H9 (cell line): ENCODE measurements at regions not wholly inside any gene's neighbourhood (a gene's known extent, or its start where the extent isn't known, plus 50 kb on each side); places are given as distances from the start of the nearest gene placed in this dataset.

Source experiments
- DNase-seq: peaks from one replicate; pipeline ENCODE4 v3.0.0-alpha.2; 2017
- H2AFZ ChIP-seq: one replicate; pipeline ENCODE4 v1.6.1; 2013; ENCODE audit warnings: mild to moderate bottlenecking, low read length, control low read depth, moderate library complexity
- H2AK5ac ChIP-seq: 2 replicates; pipeline ENCODE4 v1.6.1; 2013; ENCODE audit warnings: low read length, control low read depth, mixed read lengths; ENCODE audit not compliant: insufficient read length
- H2BK120ac ChIP-seq: one replicate; pipeline ENCODE4 v1.6.1; 2013; ENCODE audit warnings: low read depth, mild to moderate bottlenecking, low read length, control low read depth, inconsistent platforms; ENCODE audit not compliant: poor library complexity, severe bottlenecking
- H2BK12ac ChIP-seq: 2 replicates; pipeline ENCODE4 v1.6.1; 2013; ENCODE audit warnings: low read length, control low read depth, mixed read lengths, low read depth; ENCODE audit not compliant: insufficient read length
- H2BK15ac ChIP-seq: 2 replicates; pipeline ENCODE4 v1.6.1; 2013; ENCODE audit warnings: low read depth, low read length, control low read depth
- H2BK20ac ChIP-seq: one replicate; pipeline ENCODE4 v1.6.1; 2013; ENCODE audit warnings: low read depth, mild to moderate bottlenecking, low read length, control low read depth, inconsistent platforms; ENCODE audit not compliant: poor library complexity, severe bottlenecking
- H2BK5ac ChIP-seq: 2 replicates; pipeline ENCODE4 v1.6.1; 2013; ENCODE audit warnings: low read length, control low read depth, mixed read lengths; ENCODE audit not compliant: insufficient read length
- H3K14ac ChIP-seq: 2 replicates; pipeline ENCODE4 v1.6.1; 2013; ENCODE audit warnings: low read length, control low read depth; ENCODE audit not compliant: insufficient read depth
- H3K18ac ChIP-seq: 2 replicates; pipeline ENCODE4 v1.6.1; 2013; ENCODE audit warnings: low read depth, mild to moderate bottlenecking, mixed read lengths, low read length, control low read depth; ENCODE audit not compliant: insufficient read length
- H3K23ac ChIP-seq: 2 replicates; pipeline ENCODE4 v1.6.1; 2013; ENCODE audit warnings: low read length, control low read depth, mixed read lengths, low read depth; ENCODE audit not compliant: insufficient read length
- H3K23me2 ChIP-seq: 2 replicates; pipeline ENCODE4 v1.6.1; 2013; ENCODE audit warnings: low read depth, mild to moderate bottlenecking, mixed read lengths, low read length, control low read depth; ENCODE audit not compliant: insufficient read length, poor library complexity, severe bottlenecking
- H3K27ac ChIP-seq: 2 replicates; pipeline ENCODE4 v1.5.1; 2013; ENCODE audit warnings: low read length, control low read depth, mixed read lengths, low read depth; ENCODE audit not compliant: insufficient read length
- H3K27me3 ChIP-seq: 2 replicates; pipeline ENCODE4 v1.6.1; 2013; ENCODE audit warnings: low read length, control low read depth, inconsistent platforms; ENCODE audit not compliant: insufficient read depth
- H3K4ac ChIP-seq: 2 replicates; pipeline ENCODE4 v1.6.1; 2013; ENCODE audit warnings: low read depth, mild to moderate bottlenecking, control low read depth, inconsistent platforms, low read length, moderate library complexity
- H3K4me1 ChIP-seq: 2 replicates; pipeline ENCODE4 v1.6.1; 2013; ENCODE audit warnings: low read length, control low read depth, inconsistent platforms; ENCODE audit not compliant: insufficient read depth
- H3K4me2 ChIP-seq: 2 replicates; pipeline ENCODE4 v1.6.1; 2013; ENCODE audit warnings: low read length, control low read depth, mixed read lengths; ENCODE audit not compliant: insufficient read length, insufficient read depth
- H3K56ac ChIP-seq: 2 replicates; pipeline ENCODE4 v1.6.1; 2013; ENCODE audit warnings: low read depth, mild to moderate bottlenecking, mixed read lengths, low read length, control low read depth; ENCODE audit not compliant: insufficient read length
- H3K79me1 ChIP-seq: 2 replicates; pipeline ENCODE4 v1.6.1; 2013; ENCODE audit warnings: low read depth, mild to moderate bottlenecking, moderate library complexity, low read length, control low read depth, inconsistent platforms; ENCODE audit not compliant: insufficient read depth, poor library complexity, severe bottlenecking
- H3K79me2 ChIP-seq: 2 replicates; pipeline ENCODE4 v1.6.1; 2013; ENCODE audit warnings: low read length, control low read depth, inconsistent platforms; ENCODE audit not compliant: insufficient read depth
- H3K9ac ChIP-seq: 2 replicates; pipeline ENCODE4 v1.6.1; 2013; ENCODE audit warnings: low read length, control low read depth, mixed read lengths; ENCODE audit not compliant: insufficient read length; ENCODE audit errors: extremely low read depth
- H3K9me3 ChIP-seq: one replicate; pipeline ENCODE4 v1.6.1; 2013; ENCODE audit warnings: low read depth, low read length, inconsistent platforms; ENCODE audit not compliant: control insufficient read depth
- H3T11ph ChIP-seq: one replicate; pipeline ENCODE4 v1.6.1; 2013; ENCODE audit warnings: mild to moderate bottlenecking, low read length, control low read depth, inconsistent platforms
- H4K20me1 ChIP-seq: one replicate; pipeline ENCODE4 v1.6.1; 2013; ENCODE audit not compliant: control insufficient read depth, insufficient read length, insufficient read depth
- H4K5ac ChIP-seq: 2 replicates; pipeline ENCODE4 v1.6.1; 2013; ENCODE audit warnings: low read depth, mild to moderate bottlenecking, mixed read lengths, low read length, control low read depth; ENCODE audit not compliant: insufficient read length
- H4K8ac ChIP-seq: replicated peaks from 2 replicates; pipeline ENCODE4 v1.6.1; 2013; ENCODE audit warnings: low read length, control low read depth, mixed read lengths, low read depth; ENCODE audit not compliant: insufficient read length
- H4K91ac ChIP-seq: 2 replicates; pipeline ENCODE4 v1.6.1; 2013; ENCODE audit warnings: low read depth, mild to moderate bottlenecking, moderate library complexity, mixed read lengths, low read length, control low read depth; ENCODE audit not compliant: insufficient read length
- H3K27ac Mint-ChIP-seq, 3 experiments: 2 replicates in 2 of 3; 3 replicates in 1 of 3; pipeline ENCODE4 v1.8.0; 2020 to 2021; ENCODE audit warnings: mixed read lengths in 3 of 3, mild to moderate bottlenecking in 1 of 3, moderate library complexity in 1 of 3
- H3K27me3 Mint-ChIP-seq: 2 replicates; pipeline ENCODE4 v1.8.0; 2021; ENCODE audit warnings: low read depth, mild to moderate bottlenecking, moderate library complexity, mixed read lengths
- H3K36me3 Mint-ChIP-seq, 3 experiments: 2 replicates in 2 of 3; 3 replicates in 1 of 3; pipeline ENCODE4 v1.8.0; 2020 to 2021; ENCODE audit warnings: low read depth in 3 of 3, mixed read lengths in 3 of 3; ENCODE audit not compliant: insufficient read depth in 1 of 3
- H3K4me1 Mint-ChIP-seq, 2 experiments: 2 replicates each; pipeline ENCODE4 v1.8.0; 2020; ENCODE audit warnings: mixed read lengths in 2 of 2
- H3K4me3 Mint-ChIP-seq, 2 experiments: 2 replicates in 1 of 2; 3 replicates in 1 of 2; pipeline ENCODE4 v1.8.0; 2020 to 2021; ENCODE audit warnings: mild to moderate bottlenecking in 2 of 2, mixed read lengths in 2 of 2, moderate library complexity in 1 of 2
- H3K9me3 Mint-ChIP-seq, 2 experiments: 2 replicates in 1 of 2; 3 replicates in 1 of 2; pipeline ENCODE4 v1.8.0; 2020; ENCODE audit warnings: mild to moderate bottlenecking in 2 of 2, mixed read lengths in 2 of 2, moderate library complexity in 1 of 2
- CTCF ChIP-seq: fragments of 200-600 bp; sonication (generic); conservative IDR thresholded peaks from 3 replicates; pipeline ENCODE4 v1.8.0; 2021; ENCODE audit warnings: antibody characterized with exemption, mild to moderate bottlenecking
- WGBS: extraction: QIAGEN DNeasy Blood & Tissue Kit; methylation state at CpG from one replicate; pipeline ENCODE4 v1.1.7; 2013; ENCODE audit warnings: missing lambda C conversion rate, low lambda C conversion rate, mixed read lengths; ENCODE audit not compliant: insufficient read length; ENCODE audit errors: extremely low coverage; 5-methylcytosine and 5-hydroxymethylcytosine counted together

- Histone ChIP-seq H3K27ac (no peak overlapping the region), H3T11ph (no peak overlapping the region), H3K4me1 (no peaks in the 10 kb centered on the region), H2BK5ac (no peak overlapping the region), H3K27me3 (no peaks in the 10 kb centered on the region), H3K79me1 (no peaks in the 10 kb centered on the region), H3K14ac (no peak overlapping the region), H2BK15ac (no peak overlapping the region), H3K18ac (no peak overlapping the region), H2BK20ac (no peak overlapping the region), H2AK5ac (no peak overlapping the region), H2AFZ (no peak overlapping the region), H4K91ac (no peak overlapping the region), H3K9ac (no peak overlapping the region), H3K4me2 (no peak overlapping the region), H4K8ac (no peak overlapping the region), H4K20me1 (no peaks in the 10 kb centered on the region), H2BK12ac (no peak overlapping the region), H3K23me2 (no peaks in the 10 kb centered on the region), H3K23ac (no peak overlapping the region), H3K4ac (no peak overlapping the region), H3K79me2 (no peaks in the 10 kb centered on the region), H3K9me3 (peaks cover 2% of the 10 kb centered on the region), H2BK120ac (no peak overlapping the region), H4K5ac (no peak overlapping the region), H3K56ac (no peak overlapping the region)
- Mint-ChIP-seq H3K36me3 (peaks cover under 1 to 6% (median under 1%) of the 10 kb centered on the region in 3 experiments; a peak in 5 of 7 replicates), H3K4me1 (peaks cover 21 to 26% of the 10 kb centered on the region in 2 experiments), H3K9me3 (peaks cover under 1 to 6% of the 10 kb centered on the region in 2 experiments; a peak in 3 of 5 replicates), H3K27me3 (peaks cover 13% of the 10 kb centered on the region), H3K4me3 (no peak overlapping the region), H3K27ac (no peak overlapping the region)
- no peak for TF ChIP-seq CTCF
- DNase-seq, result no peak
- no CpG with 5 or more reads among the region's 7 CpGs for WGBS
Measured at GRCh38 chr15:58243070-58243469, 104.9 kb downstream of the AQP9 start.
